OCI-LY3 (cell line): ENCODE measurements at regions not wholly inside any gene's neighbourhood (a gene's known extent, or its start where the extent isn't known, plus 50 kb on each side); places are given as distances from the start of the nearest gene placed in this dataset.

Experiments used
- H2AFZ ChIP-seq: fragments of 200-600, 300-600 bp; shearing (Covaris generic); 2 replicates; pipeline ENCODE4 v1.6.0; 2014; ENCODE audit warnings: antibody characterized with exemption, low read depth, low read length
- H3K27ac ChIP-seq: fragments of 200-600, 300-600 bp; sonication (generic); 2 replicates; pipeline ENCODE4 v1.5.1; 2014; ENCODE audit warnings: mild to moderate bottlenecking, low read length, moderate library complexity, mixed read lengths
- H3K27me3 ChIP-seq: fragments of 200-600, 300-600 bp; sonication (generic); 2 replicates; pipeline ENCODE4 v1.6.1; 2014; ENCODE audit warnings: low read depth, low read length, mixed read lengths
- H3K36me3 ChIP-seq: fragments of 200-600, 300-600 bp; sonication (generic); replicated peaks from 2 replicates; pipeline ENCODE3; 2014; ENCODE audit warnings: low read depth, low read length, mixed read lengths
- H3K4me1 ChIP-seq: fragments of 300-600, 200-600 bp; sonication (generic); 2 replicates; pipeline ENCODE4 v1.6.1; 2014; ENCODE audit warnings: low read length, mixed read lengths
- H3K4me2 ChIP-seq: fragments of 200-600, 300-600 bp; sonication (generic); 2 replicates; pipeline ENCODE4 v1.6.1; 2014; ENCODE audit warnings: low read length, mixed read lengths
- H3K4me3 ChIP-seq: fragments of 300-600, 200-600 bp; sonication (generic); 2 replicates; pipeline ENCODE4 v1.5.1; 2014; ENCODE audit warnings: antibody characterized with exemption, mild to moderate bottlenecking, low read length, moderate library complexity
- H3K79me2 ChIP-seq: fragments of 300-600, 200-600 bp; shearing (Covaris generic); 2 replicates; pipeline ENCODE4 v1.6.1; 2014; ENCODE audit warnings: mild to moderate bottlenecking, low read length, mixed read lengths
- H3K9ac ChIP-seq: fragments of 300-600, 200-600 bp; shearing (Covaris generic); 2 replicates; pipeline ENCODE4 v1.6.0; 2014; ENCODE audit warnings: mild to moderate bottlenecking, low read length, moderate library complexity
- H3K9me3 ChIP-seq: fragments of 200-600, 300-600 bp; shearing (Covaris generic); 2 replicates; pipeline ENCODE4 v1.6.1; 2014; ENCODE audit warnings: low read length, mixed read lengths; ENCODE audit not compliant: insufficient read depth
- H4K20me1 ChIP-seq: fragments of 200-600, 300-600 bp; sonication (generic); 2 replicates; pipeline ENCODE4 v1.6.1; 2016; ENCODE audit warnings: low read length, mixed read lengths; ENCODE audit not compliant: insufficient read depth
- EZH2phosphoT487 ChIP-seq: fragments of 200-600 bp; shearing (Covaris generic); IDR thresholded peaks from 2 replicates; pipeline ENCODE4 v1.6.1; 2018; ENCODE audit warnings: antibody characterized with exemption, mixed run types, low read depth
- TF ChIP-seq, protein P1 (sequence below): fragments of 200-600, 300-600 bp; sonication (generic); IDR thresholded peaks from 2 replicates; pipeline ENCODE4 v1.5.1; 2014; ENCODE audit warnings: antibody characterized with exemption, low read length, low read depth

DNA sequence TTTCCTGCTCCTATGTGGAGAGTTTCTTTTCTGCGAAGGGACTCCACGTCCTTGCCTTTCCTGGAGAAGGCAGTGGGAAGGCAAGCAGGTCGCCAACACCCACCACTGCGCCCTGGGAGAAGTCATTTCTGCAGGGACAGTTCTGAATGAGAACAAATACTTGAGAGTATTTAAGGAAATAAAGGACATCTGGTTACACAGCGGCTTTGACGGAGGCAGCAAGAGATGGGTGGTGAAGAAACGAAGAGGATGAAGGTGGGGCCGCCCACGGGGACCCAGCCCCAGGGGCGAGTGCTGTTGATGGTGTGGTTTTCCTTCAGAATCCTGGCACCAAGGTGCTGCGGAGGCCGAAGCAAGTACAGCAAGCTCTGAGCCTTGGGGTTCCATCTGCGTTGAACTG lies 75.5 kb downstream of the PSMG1 start:
- H3K4me3 ChIP-seq = no peak overlapping the region
- no peaks in the 10 kb centered on the region for H3K79me2 ChIP-seq
- no peaks in the 10 kb centered on the region for H3K4me1 ChIP-seq
- H3K27me3 ChIP-seq = peaks cover 8% of the 10 kb centered on the region; the same call in 1 of the 2 replicates
- no peak overlapping the region for H2AFZ ChIP-seq
- no peak overlapping the region for H3K27ac ChIP-seq
- H3K9me3 ChIP-seq = no peaks in the 10 kb centered on the region
- H4K20me1 ChIP-seq = no peaks in the 10 kb centered on the region
- no peak overlapping the region for H3K4me2 ChIP-seq
- H3K9ac ChIP-seq = no peak overlapping the region
- H3K36me3 ChIP-seq = no peaks in the 10 kb centered on the region
- no peak for TF ChIP-seq EZH2phosphoT487
- TF ChIP-seq, protein P1, sequence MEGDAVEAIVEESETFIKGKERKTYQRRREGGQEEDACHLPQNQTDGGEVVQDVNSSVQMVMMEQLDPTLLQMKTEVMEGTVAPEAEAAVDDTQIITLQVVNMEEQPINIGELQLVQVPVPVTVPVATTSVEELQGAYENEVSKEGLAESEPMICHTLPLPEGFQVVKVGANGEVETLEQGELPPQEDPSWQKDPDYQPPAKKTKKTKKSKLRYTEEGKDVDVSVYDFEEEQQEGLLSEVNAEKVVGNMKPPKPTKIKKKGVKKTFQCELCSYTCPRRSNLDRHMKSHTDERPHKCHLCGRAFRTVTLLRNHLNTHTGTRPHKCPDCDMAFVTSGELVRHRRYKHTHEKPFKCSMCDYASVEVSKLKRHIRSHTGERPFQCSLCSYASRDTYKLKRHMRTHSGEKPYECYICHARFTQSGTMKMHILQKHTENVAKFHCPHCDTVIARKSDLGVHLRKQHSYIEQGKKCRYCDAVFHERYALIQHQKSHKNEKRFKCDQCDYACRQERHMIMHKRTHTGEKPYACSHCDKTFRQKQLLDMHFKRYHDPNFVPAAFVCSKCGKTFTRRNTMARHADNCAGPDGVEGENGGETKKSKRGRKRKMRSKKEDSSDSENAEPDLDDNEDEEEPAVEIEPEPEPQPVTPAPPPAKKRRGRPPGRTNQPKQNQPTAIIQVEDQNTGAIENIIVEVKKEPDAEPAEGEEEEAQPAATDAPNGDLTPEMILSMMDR = no peak

DNA sequence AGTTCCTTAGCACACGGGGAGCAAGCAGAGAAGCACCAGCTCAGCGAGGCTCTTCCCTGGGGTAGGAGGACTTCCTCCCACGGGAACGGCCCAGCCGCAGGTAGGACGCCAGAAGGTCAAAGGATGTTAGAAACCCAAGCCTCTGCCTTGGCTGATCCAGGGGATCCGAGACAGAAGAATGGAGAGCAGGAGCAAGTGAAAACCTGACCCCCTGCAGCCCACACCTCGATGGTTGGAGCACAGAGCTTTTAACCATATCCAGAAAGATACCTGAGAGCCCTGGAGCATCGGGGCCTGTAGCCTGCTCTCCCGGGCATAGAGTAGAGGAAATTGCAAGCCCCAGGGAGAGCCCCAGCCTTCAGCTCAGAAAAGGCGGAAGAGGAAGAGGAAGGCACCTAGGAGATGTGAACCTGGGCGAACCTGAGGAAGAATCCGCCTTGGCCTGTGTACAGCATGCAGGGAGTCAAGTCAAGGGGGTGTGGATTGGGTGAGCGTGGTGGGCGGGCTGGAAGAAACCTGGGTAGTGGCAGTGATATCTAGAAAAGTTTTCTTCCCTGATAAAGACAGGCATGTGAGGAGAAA lies 76.3 kb downstream of the PSMG1 start:
- Histone ChIP-seq H3K9me3 (no peaks in the 10 kb centered on the region), H2AFZ (no peak overlapping the region), H3K36me3 (no peaks in the 10 kb centered on the region), H3K9ac (no peak overlapping the region), H3K79me2 (no peaks in the 10 kb centered on the region), H3K4me3 (no peak overlapping the region), H3K4me2 (no peak overlapping the region), H3K4me1 (no peaks in the 10 kb centered on the region), H3K27me3 (peaks cover 8% of the 10 kb centered on the region; the same call in 1 of the 2 replicates), H3K27ac (no peak overlapping the region), H4K20me1 (no peaks in the 10 kb centered on the region)
- TF ChIP-seq, protein P1 = no peak
- no peak for TF ChIP-seq EZH2phosphoT487

DNA sequence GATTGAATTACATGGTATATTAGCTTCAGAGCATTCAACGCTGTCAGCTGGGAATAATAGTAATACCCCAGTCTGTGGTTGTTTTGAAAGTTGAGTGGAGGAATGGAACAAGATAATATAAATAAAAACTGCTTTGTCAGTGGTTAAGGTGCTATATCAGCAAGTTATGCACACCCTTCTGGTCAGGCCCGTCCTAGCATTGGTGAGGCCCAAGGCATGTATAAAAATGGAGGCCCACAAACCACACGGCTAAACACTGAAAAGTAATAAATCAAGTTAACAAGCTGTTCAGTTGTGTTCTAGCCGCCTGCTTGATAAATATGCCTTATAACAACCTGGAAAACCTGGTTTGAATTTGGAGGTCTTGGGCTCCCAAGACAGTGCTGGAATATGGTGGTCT lies 77.4 kb downstream of the PSMG1 start:
- TF ChIP-seq, protein P1 = no peak
- no peak for TF ChIP-seq EZH2phosphoT487
- Histone ChIP-seq H3K9me3 (no peaks in the 10 kb centered on the region), H2AFZ (no peak overlapping the region), H3K4me3 (no peak overlapping the region), H3K79me2 (no peaks in the 10 kb centered on the region), H3K36me3 (no peaks in the 10 kb centered on the region), H4K20me1 (no peaks in the 10 kb centered on the region), H3K9ac (no peak overlapping the region), H3K27me3 (peaks cover 11% of the 10 kb centered on the region; the same call in 1 of the 2 replicates), H3K4me1 (no peaks in the 10 kb centered on the region), H3K27ac (no peak overlapping the region), H3K4me2 (no peak overlapping the region)

DNA sequence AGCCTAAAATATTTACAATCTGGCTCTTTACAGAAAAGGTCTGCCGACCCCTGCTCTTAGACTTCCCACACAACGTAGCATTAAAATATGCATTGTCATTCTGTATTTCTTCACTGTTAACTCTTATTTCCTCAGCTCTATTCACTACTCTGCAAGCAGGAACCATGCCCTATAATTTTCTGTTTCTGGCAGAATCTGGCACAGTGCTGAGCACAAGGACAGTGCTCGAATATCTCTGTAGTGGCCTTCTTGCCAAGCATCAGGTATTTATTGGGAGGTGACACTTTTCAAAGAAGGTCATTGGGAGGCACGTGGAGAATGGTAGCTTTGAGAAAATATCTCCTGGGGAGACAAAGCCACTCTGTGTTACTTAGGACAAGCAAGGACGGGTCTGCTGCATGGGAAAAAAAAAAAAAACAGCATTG lies 77.9 kb downstream of the PSMG1 start:
- Histone ChIP-seq H4K20me1 (no peaks in the 10 kb centered on the region), H3K4me3 (no peak overlapping the region), H3K9me3 (no peaks in the 10 kb centered on the region), H3K4me2 (no peak overlapping the region), H3K9ac (no peak overlapping the region), H3K27me3 (peaks cover 15% of the 10 kb centered on the region; the same call in 1 of the 2 replicates), H3K27ac (no peak overlapping the region), H3K4me1 (no peaks in the 10 kb centered on the region), H2AFZ (no peak overlapping the region), H3K36me3 (no peaks in the 10 kb centered on the region), H3K79me2 (no peaks in the 10 kb centered on the region)
- TF ChIP-seq EZH2phosphoT487 = no peak
- TF ChIP-seq, protein P1 = no peak
